C4-2B (cell line): ENCODE measurements at regions not wholly inside any gene's neighbourhood (a gene's known extent, or its start where the extent isn't known, plus 50 kb on each side); places are given as distances from the start of the nearest gene placed in this dataset.

Experiments
- CTCF ChIP-seq: fragments of 450-650 bp; conservative IDR thresholded peaks from 2 replicates; pipeline ENCODE4 v1.5.1; 2017; ENCODE audit warnings: mild to moderate bottlenecking
- ZFX ChIP-seq: fragments of 450-650 bp; IDR thresholded peaks from 2 replicates; pipeline ENCODE4 v1.6.1; 2017

GRCh38 chr1:189962181-189962580 is 515.5 kb downstream of the BRINP3 start:
- no peak for TF ChIP-seq CTCF
- no peak for TF ChIP-seq ZFX
